ENCODE measurements at regions not wholly inside any gene's neighbourhood (a gene's known extent, or its start where the extent isn't known, plus 50 kb on each side); places are given as distances from the start of the nearest gene placed in this dataset.

- no peak for DNase-seq
Observed at GRCh38 chr1:14220324-14220723, 378.2 kb upstream of the KAZN start.

- DNase-seq = no peak
Observed at GRCh38 chr1:14220811-14221210, 377.7 kb upstream of the KAZN start.

- DNase-seq = no peak
Observed at GRCh38 chr1:14222086-14222485, 376.4 kb upstream of the KAZN start.

- no peak for DNase-seq
Observed at GRCh38 chr1:14228677-14229076, 369.8 kb upstream of the KAZN start.

- no peak for DNase-seq
Observed at GRCh38 chr1:14233510-14233909, 365.0 kb upstream of the KAZN start.

- DNase-seq = no peak
Observed at GRCh38 chr1:14236097-14236496, 362.4 kb upstream of the KAZN start.

GRCh38 chr1:14238472-14239307 is 359.8 kb upstream of the KAZN start:
- no peak for DNase-seq

GRCh38 chr1:14240265-14240664 is 358.2 kb upstream of the KAZN start:
- DNase-seq = no peak

- no peak for DNase-seq
Observed at GRCh38 chr1:14242123-14242522, 356.4 kb upstream of the KAZN start.

- DNase-seq = no peak
Observed at GRCh38 chr1:14242870-14243269, 355.6 kb upstream of the KAZN start.

- DNase-seq = no peak
Observed at GRCh38 chr1:14245954-14246353, 352.5 kb upstream of the KAZN start.

- DNase-seq = no peak
Observed at GRCh38 chr1:14246471-14246870, 352.0 kb upstream of the KAZN start.

GRCh38 chr1:14247666-14248065 is 350.8 kb upstream of the KAZN start:
- DNase-seq = no peak

GRCh38 chr1:14251871-14252270 is 346.6 kb upstream of the KAZN start:
- DNase-seq = no peak

GRCh38 chr1:14253676-14254075 is 344.8 kb upstream of the KAZN start:
- DNase-seq = no peak

- DNase-seq = no peak
Observed at GRCh38 chr1:14254251-14254650, 344.2 kb upstream of the KAZN start.

- no peak for DNase-seq
Observed at GRCh38 chr1:14255233-14255632, 343.3 kb upstream of the KAZN start.

GRCh38 chr1:14255711-14256110 is 342.8 kb upstream of the KAZN start:
- no peak for DNase-seq

GRCh38 chr1:14259191-14259757 is 339.2 kb upstream of the KAZN start:
- DNase-seq = no peak

- no peak for DNase-seq
Observed at GRCh38 chr1:14260480-14260879, 338.0 kb upstream of the KAZN start.

- no peak for DNase-seq
Observed at GRCh38 chr1:14261395-14261794, 337.1 kb upstream of the KAZN start.

- no peak for DNase-seq
Observed at GRCh38 chr1:14262637-14263036, 335.8 kb upstream of the KAZN start.

- no peak for DNase-seq
Observed at GRCh38 chr1:14263225-14263624, 335.3 kb upstream of the KAZN start.

GRCh38 chr1:14263671-14264070 is 334.8 kb upstream of the KAZN start:
- no peak for DNase-seq

- no peak for DNase-seq
Observed at GRCh38 chr1:14265495-14265894, 333.0 kb upstream of the KAZN start.
